OCI-LY3 (cell line): ENCODE measurements at regions not wholly inside any gene's neighbourhood (a gene's known extent, or its start where the extent isn't known, plus 50 kb on each side); places are given as distances from the start of the nearest gene placed in this dataset.

Experiments
- H2AFZ ChIP-seq: fragments of 200-600, 300-600 bp; shearing (Covaris generic); 2 replicates; pipeline ENCODE4 v1.6.0; 2014; ENCODE audit warnings: antibody characterized with exemption, low read depth, low read length
- H3K27ac ChIP-seq: fragments of 200-600, 300-600 bp; sonication (generic); 2 replicates; pipeline ENCODE4 v1.5.1; 2014; ENCODE audit warnings: mild to moderate bottlenecking, low read length, moderate library complexity, mixed read lengths
- H3K27me3 ChIP-seq: fragments of 200-600, 300-600 bp; sonication (generic); 2 replicates; pipeline ENCODE4 v1.6.1; 2014; ENCODE audit warnings: low read depth, low read length, mixed read lengths
- H3K36me3 ChIP-seq: fragments of 200-600, 300-600 bp; sonication (generic); replicated peaks from 2 replicates; pipeline ENCODE3; 2014; ENCODE audit warnings: low read depth, low read length, mixed read lengths
- H3K4me1 ChIP-seq: fragments of 300-600, 200-600 bp; sonication (generic); 2 replicates; pipeline ENCODE4 v1.6.1; 2014; ENCODE audit warnings: low read length, mixed read lengths
- H3K4me2 ChIP-seq: fragments of 200-600, 300-600 bp; sonication (generic); 2 replicates; pipeline ENCODE4 v1.6.1; 2014; ENCODE audit warnings: low read length, mixed read lengths
- H3K4me3 ChIP-seq: fragments of 300-600, 200-600 bp; sonication (generic); 2 replicates; pipeline ENCODE4 v1.5.1; 2014; ENCODE audit warnings: antibody characterized with exemption, mild to moderate bottlenecking, low read length, moderate library complexity
- H3K79me2 ChIP-seq: fragments of 300-600, 200-600 bp; shearing (Covaris generic); 2 replicates; pipeline ENCODE4 v1.6.1; 2014; ENCODE audit warnings: mild to moderate bottlenecking, low read length, mixed read lengths
- H3K9ac ChIP-seq: fragments of 300-600, 200-600 bp; shearing (Covaris generic); 2 replicates; pipeline ENCODE4 v1.6.0; 2014; ENCODE audit warnings: mild to moderate bottlenecking, low read length, moderate library complexity
- H3K9me3 ChIP-seq: fragments of 200-600, 300-600 bp; shearing (Covaris generic); 2 replicates; pipeline ENCODE4 v1.6.1; 2014; ENCODE audit warnings: low read length, mixed read lengths; ENCODE audit not compliant: insufficient read depth
- H4K20me1 ChIP-seq: fragments of 200-600, 300-600 bp; sonication (generic); 2 replicates; pipeline ENCODE4 v1.6.1; 2016; ENCODE audit warnings: low read length, mixed read lengths; ENCODE audit not compliant: insufficient read depth
- EZH2phosphoT487 ChIP-seq: fragments of 200-600 bp; shearing (Covaris generic); IDR thresholded peaks from 2 replicates; pipeline ENCODE4 v1.6.1; 2018; ENCODE audit warnings: antibody characterized with exemption, mixed run types, low read depth
- TF ChIP-seq, protein P1 (sequence below): fragments of 200-600, 300-600 bp; sonication (generic); IDR thresholded peaks from 2 replicates; pipeline ENCODE4 v1.5.1; 2014; ENCODE audit warnings: antibody characterized with exemption, low read length, low read depth

DNA sequence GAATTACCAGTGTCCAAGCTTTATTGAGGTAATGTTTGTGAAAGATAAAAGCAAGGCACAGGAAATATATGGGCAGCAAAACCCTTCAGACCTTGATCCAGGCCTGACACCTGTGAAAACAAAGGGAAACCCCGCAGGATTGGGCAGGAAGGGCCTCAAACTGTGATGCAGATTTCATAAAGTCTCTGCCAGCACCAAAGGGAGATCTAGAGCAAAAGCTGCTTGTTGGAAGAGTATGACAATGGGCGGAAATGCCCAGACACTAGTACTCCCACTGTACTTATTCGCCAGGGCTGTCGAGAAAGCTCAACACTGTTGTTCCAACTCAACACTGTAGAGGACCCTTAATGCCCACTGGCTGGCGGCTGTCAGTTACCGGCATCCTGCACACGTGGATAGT is 207.9 kb downstream of the CD47 start:
- no peak overlapping the region for H3K4me2 ChIP-seq
- no peaks in the 10 kb centered on the region for H3K79me2 ChIP-seq
- no peak overlapping the region for H3K9ac ChIP-seq
- no peaks in the 10 kb centered on the region for H3K27me3 ChIP-seq
- no peak overlapping the region for H3K27ac ChIP-seq
- H2AFZ ChIP-seq = no peak overlapping the region
- H3K4me3 ChIP-seq = no peak overlapping the region
- H3K4me1 ChIP-seq = no peaks in the 10 kb centered on the region
- H4K20me1 ChIP-seq = no peaks in the 10 kb centered on the region
- H3K36me3 ChIP-seq = no peaks in the 10 kb centered on the region
- TF ChIP-seq, protein P1, sequence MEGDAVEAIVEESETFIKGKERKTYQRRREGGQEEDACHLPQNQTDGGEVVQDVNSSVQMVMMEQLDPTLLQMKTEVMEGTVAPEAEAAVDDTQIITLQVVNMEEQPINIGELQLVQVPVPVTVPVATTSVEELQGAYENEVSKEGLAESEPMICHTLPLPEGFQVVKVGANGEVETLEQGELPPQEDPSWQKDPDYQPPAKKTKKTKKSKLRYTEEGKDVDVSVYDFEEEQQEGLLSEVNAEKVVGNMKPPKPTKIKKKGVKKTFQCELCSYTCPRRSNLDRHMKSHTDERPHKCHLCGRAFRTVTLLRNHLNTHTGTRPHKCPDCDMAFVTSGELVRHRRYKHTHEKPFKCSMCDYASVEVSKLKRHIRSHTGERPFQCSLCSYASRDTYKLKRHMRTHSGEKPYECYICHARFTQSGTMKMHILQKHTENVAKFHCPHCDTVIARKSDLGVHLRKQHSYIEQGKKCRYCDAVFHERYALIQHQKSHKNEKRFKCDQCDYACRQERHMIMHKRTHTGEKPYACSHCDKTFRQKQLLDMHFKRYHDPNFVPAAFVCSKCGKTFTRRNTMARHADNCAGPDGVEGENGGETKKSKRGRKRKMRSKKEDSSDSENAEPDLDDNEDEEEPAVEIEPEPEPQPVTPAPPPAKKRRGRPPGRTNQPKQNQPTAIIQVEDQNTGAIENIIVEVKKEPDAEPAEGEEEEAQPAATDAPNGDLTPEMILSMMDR = no peak
- no peak for TF ChIP-seq EZH2phosphoT487
- no peaks in the 10 kb centered on the region for H3K9me3 ChIP-seq

DNA sequence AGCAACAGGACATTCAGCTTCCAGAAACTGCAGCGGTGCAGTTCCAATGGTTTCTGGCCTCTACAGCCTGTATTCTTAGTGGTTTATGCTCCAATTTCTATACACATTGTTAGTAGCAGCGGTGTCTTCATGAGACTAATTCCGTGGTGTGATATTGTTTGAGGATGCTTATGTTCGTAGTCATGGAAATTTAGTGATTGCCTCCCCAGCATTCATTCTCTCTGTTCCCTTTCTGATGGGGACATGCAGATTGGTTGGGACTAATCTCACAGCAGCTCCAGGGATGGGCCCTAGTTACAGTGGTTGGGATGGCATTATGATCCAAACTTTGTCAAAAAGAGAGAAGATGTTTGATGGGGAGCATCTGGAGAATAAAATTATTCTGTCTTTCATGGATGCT is 208.6 kb downstream of the CD47 start:
- Histone ChIP-seq H3K36me3 (no peaks in the 10 kb centered on the region), H3K9ac (no peak overlapping the region), H2AFZ (no peak overlapping the region), H4K20me1 (no peaks in the 10 kb centered on the region), H3K79me2 (no peaks in the 10 kb centered on the region), H3K4me3 (no peak overlapping the region), H3K27ac (no peak overlapping the region), H3K4me2 (no peak overlapping the region), H3K27me3 (no peaks in the 10 kb centered on the region), H3K4me1 (no peaks in the 10 kb centered on the region), H3K9me3 (no peaks in the 10 kb centered on the region)
- TF ChIP-seq, protein P1 = no peak
- no peak for TF ChIP-seq EZH2phosphoT487

DNA sequence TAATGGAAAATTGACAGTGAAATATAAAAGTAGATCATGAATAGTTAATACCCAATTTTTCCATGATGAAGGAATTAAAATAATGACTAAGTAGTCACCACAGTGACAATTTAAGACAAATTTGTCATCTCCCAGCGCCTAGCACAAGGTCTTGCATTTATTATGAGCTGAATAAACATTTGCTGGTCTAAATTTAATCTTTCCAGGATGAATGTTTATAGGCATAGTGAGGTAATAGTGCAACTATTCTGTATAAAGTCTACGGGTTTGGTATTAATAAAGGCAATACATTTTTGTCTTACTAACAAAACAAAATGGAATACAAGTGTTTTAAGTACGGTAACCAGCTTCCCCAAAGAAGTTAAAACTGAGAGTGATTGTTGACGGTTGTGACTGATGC is 209.3 kb downstream of the CD47 start:
- TF ChIP-seq, protein P1 = no peak
- TF ChIP-seq EZH2phosphoT487 = no peak
- no peaks in the 10 kb centered on the region for H3K9me3 ChIP-seq
- H3K9ac ChIP-seq = no peak overlapping the region

DNA sequence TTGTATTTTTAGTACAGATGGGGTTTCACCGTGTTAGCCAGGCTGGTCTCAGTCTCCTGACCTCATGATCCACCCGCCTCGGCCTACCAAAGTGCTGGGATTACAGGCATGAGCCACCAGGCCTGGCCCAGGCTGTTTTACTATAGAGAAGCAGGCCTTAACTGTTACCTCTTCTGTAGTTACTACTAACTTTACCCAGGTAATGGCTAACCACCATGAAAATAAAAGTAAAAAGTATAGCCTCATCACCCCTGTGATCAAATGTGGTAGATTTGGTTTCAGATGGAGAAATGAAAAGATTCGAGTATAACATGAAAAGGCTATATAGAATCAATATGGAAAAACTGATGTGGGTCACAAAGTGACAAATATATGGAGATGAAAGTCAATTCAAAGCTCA is 210.1 kb downstream of the CD47 start:
- H2AFZ ChIP-seq = no peak overlapping the region
- no peak overlapping the region for H3K4me2 ChIP-seq
- no peaks in the 10 kb centered on the region for H3K79me2 ChIP-seq
- TF ChIP-seq EZH2phosphoT487 = no peak
- TF ChIP-seq, protein P1 = no peak
- H3K27ac ChIP-seq = no peak overlapping the region
- no peaks in the 10 kb centered on the region for H3K4me1 ChIP-seq
- no peaks in the 10 kb centered on the region for H4K20me1 ChIP-seq
- no peaks in the 10 kb centered on the region for H3K9me3 ChIP-seq
- H3K36me3 ChIP-seq = no peaks in the 10 kb centered on the region
- H3K4me3 ChIP-seq = no peak overlapping the region
- H3K27me3 ChIP-seq = no peaks in the 10 kb centered on the region
- H3K9ac ChIP-seq = no peak overlapping the region

More for the DNA sequence above, 209.3 kb downstream of the CD47 start:
- Histone ChIP-seq H3K4me3 (no peak overlapping the region), H2AFZ (no peak overlapping the region), H3K27me3 (no peaks in the 10 kb centered on the region), H3K27ac (no peak overlapping the region), H3K36me3 (no peaks in the 10 kb centered on the region), H4K20me1 (no peaks in the 10 kb centered on the region), H3K79me2 (no peaks in the 10 kb centered on the region), H3K4me2 (no peak overlapping the region), H3K4me1 (no peaks in the 10 kb centered on the region)
